ENCODE measurements at regions not wholly inside any gene's neighbourhood (a gene's known extent, or its start where the extent isn't known, plus 50 kb on each side); places are given as distances from the start of the nearest gene placed in this dataset.
"Not testable (repeated sequence)": the region's sequence is repeated elsewhere in the genome, so short reads cannot be mapped to it uniquely, and the experiment has no call there.

GRCh38 chr6:50510361-50510760 is 203.0 kb upstream of the TFAP2D start:
- no peak for DNase-seq

- DNase-seq, result no peak
Observed at GRCh38 chr6:50520326-50521266, 192.7 kb upstream of the TFAP2D start.

- DNase-seq, result no peak
Observed at GRCh38 chr6:50524341-50524740, 189.0 kb upstream of the TFAP2D start.

- no peak for DNase-seq
Observed at GRCh38 chr6:50527985-50528384, 185.3 kb upstream of the TFAP2D start.

GRCh38 chr6:50539447-50539846 is 173.9 kb upstream of the TFAP2D start:
- DNase-seq, result no peak

- no peak for DNase-seq
Observed at GRCh38 chr6:50541941-50542340, 171.4 kb upstream of the TFAP2D start.

- no peak for DNase-seq
Observed at GRCh38 chr6:50543666-50544065, 169.7 kb upstream of the TFAP2D start.

GRCh38 chr6:50549026-50549425 is 164.3 kb upstream of the TFAP2D start:
- DNase-seq, result no peak

- DNase-seq, result no peak
Observed at GRCh38 chr6:50549475-50549874, 163.9 kb upstream of the TFAP2D start.

GRCh38 chr6:50555982-50556381 is 157.3 kb upstream of the TFAP2D start:
- DNase-seq, result no peak

GRCh38 chr6:50565004-50565403 is 148.3 kb upstream of the TFAP2D start:
- no peak for DNase-seq

- DNase-seq, result not testable (repeated sequence)
Observed at GRCh38 chr6:50571230-50571629, 142.1 kb upstream of the TFAP2D start.

- no peak for DNase-seq
Observed at GRCh38 chr6:50585441-50586330, 127.6 kb upstream of the TFAP2D start.

GRCh38 chr6:50586331-50586675 is 127.0 kb upstream of the TFAP2D start:
- no peak for DNase-seq

GRCh38 chr6:50589751-50590470 is 123.4 kb upstream of the TFAP2D start:
- no peak for DNase-seq

- DNase-seq, result no peak
Observed at GRCh38 chr6:50591135-50591534, 122.2 kb upstream of the TFAP2D start.

GRCh38 chr6:50600280-50600679 is 113.0 kb upstream of the TFAP2D start:
- DNase-seq, result no peak

- DNase-seq, result peak; percentile 47
Observed at GRCh38 chr6:50602292-50602691, 111.0 kb upstream of the TFAP2D start.

- DNase-seq, result no peak
Observed at GRCh38 chr6:50608421-50608820, 104.9 kb upstream of the TFAP2D start.

GRCh38 chr6:50610562-50610961 is 102.8 kb upstream of the TFAP2D start:
- no peak for DNase-seq

- DNase-seq, result no peak
Observed at GRCh38 chr6:50635429-50635828, 77.9 kb upstream of the TFAP2D start.

GRCh38 chr6:50637267-50637666 is 76.1 kb upstream of the TFAP2D start:
- no peak for DNase-seq

- no peak for DNase-seq
Observed at GRCh38 chr6:50649086-50649485, 64.2 kb upstream of the TFAP2D start.

All from activated CD4-positive, alpha-beta T cell treated with anti-CD3 and anti-CD28 coated beads, Interleukin-2, Interleukin-6, amounts not matched to agents 100 ng/mL and 50 ng/mL, durations not matched to agents 16 hours and 8 hours (primary cell).